H9 (cell line): ENCODE measurements at regions not wholly inside any gene's neighbourhood (a gene's known extent, or its start where the extent isn't known, plus 50 kb on each side); places are given as distances from the start of the nearest gene placed in this dataset.

Experiments used
- DNase-seq: peaks from one replicate; pipeline ENCODE4 v3.0.0-alpha.2; 2017
- H2AFZ ChIP-seq: one replicate; pipeline ENCODE4 v1.6.1; 2013; ENCODE audit warnings: mild to moderate bottlenecking, low read length, control low read depth, moderate library complexity
- H2AK5ac ChIP-seq: 2 replicates; pipeline ENCODE4 v1.6.1; 2013; ENCODE audit warnings: low read length, control low read depth, mixed read lengths; ENCODE audit not compliant: insufficient read length
- H2BK120ac ChIP-seq: one replicate; pipeline ENCODE4 v1.6.1; 2013; ENCODE audit warnings: low read depth, mild to moderate bottlenecking, low read length, control low read depth, inconsistent platforms; ENCODE audit not compliant: poor library complexity, severe bottlenecking
- H2BK12ac ChIP-seq: 2 replicates; pipeline ENCODE4 v1.6.1; 2013; ENCODE audit warnings: low read length, control low read depth, mixed read lengths, low read depth; ENCODE audit not compliant: insufficient read length
- H2BK15ac ChIP-seq: 2 replicates; pipeline ENCODE4 v1.6.1; 2013; ENCODE audit warnings: low read depth, low read length, control low read depth
- H2BK20ac ChIP-seq: one replicate; pipeline ENCODE4 v1.6.1; 2013; ENCODE audit warnings: low read depth, mild to moderate bottlenecking, low read length, control low read depth, inconsistent platforms; ENCODE audit not compliant: poor library complexity, severe bottlenecking
- H2BK5ac ChIP-seq: 2 replicates; pipeline ENCODE4 v1.6.1; 2013; ENCODE audit warnings: low read length, control low read depth, mixed read lengths; ENCODE audit not compliant: insufficient read length
- H3K14ac ChIP-seq: 2 replicates; pipeline ENCODE4 v1.6.1; 2013; ENCODE audit warnings: low read length, control low read depth; ENCODE audit not compliant: insufficient read depth
- H3K18ac ChIP-seq: 2 replicates; pipeline ENCODE4 v1.6.1; 2013; ENCODE audit warnings: low read depth, mild to moderate bottlenecking, mixed read lengths, low read length, control low read depth; ENCODE audit not compliant: insufficient read length
- H3K23ac ChIP-seq: 2 replicates; pipeline ENCODE4 v1.6.1; 2013; ENCODE audit warnings: low read length, control low read depth, mixed read lengths, low read depth; ENCODE audit not compliant: insufficient read length
- H3K23me2 ChIP-seq: 2 replicates; pipeline ENCODE4 v1.6.1; 2013; ENCODE audit warnings: low read depth, mild to moderate bottlenecking, mixed read lengths, low read length, control low read depth; ENCODE audit not compliant: insufficient read length, poor library complexity, severe bottlenecking
- H3K27ac ChIP-seq: 2 replicates; pipeline ENCODE4 v1.5.1; 2013; ENCODE audit warnings: low read length, control low read depth, mixed read lengths, low read depth; ENCODE audit not compliant: insufficient read length
- H3K27me3 ChIP-seq: 2 replicates; pipeline ENCODE4 v1.6.1; 2013; ENCODE audit warnings: low read length, control low read depth, inconsistent platforms; ENCODE audit not compliant: insufficient read depth
- H3K4ac ChIP-seq: 2 replicates; pipeline ENCODE4 v1.6.1; 2013; ENCODE audit warnings: low read depth, mild to moderate bottlenecking, control low read depth, inconsistent platforms, low read length, moderate library complexity
- H3K4me1 ChIP-seq: 2 replicates; pipeline ENCODE4 v1.6.1; 2013; ENCODE audit warnings: low read length, control low read depth, inconsistent platforms; ENCODE audit not compliant: insufficient read depth
- H3K4me2 ChIP-seq: 2 replicates; pipeline ENCODE4 v1.6.1; 2013; ENCODE audit warnings: low read length, control low read depth, mixed read lengths; ENCODE audit not compliant: insufficient read length, insufficient read depth
- H3K56ac ChIP-seq: 2 replicates; pipeline ENCODE4 v1.6.1; 2013; ENCODE audit warnings: low read depth, mild to moderate bottlenecking, mixed read lengths, low read length, control low read depth; ENCODE audit not compliant: insufficient read length
- H3K79me1 ChIP-seq: 2 replicates; pipeline ENCODE4 v1.6.1; 2013; ENCODE audit warnings: low read depth, mild to moderate bottlenecking, moderate library complexity, low read length, control low read depth, inconsistent platforms; ENCODE audit not compliant: insufficient read depth, poor library complexity, severe bottlenecking
- H3K79me2 ChIP-seq: 2 replicates; pipeline ENCODE4 v1.6.1; 2013; ENCODE audit warnings: low read length, control low read depth, inconsistent platforms; ENCODE audit not compliant: insufficient read depth
- H3K9ac ChIP-seq: 2 replicates; pipeline ENCODE4 v1.6.1; 2013; ENCODE audit warnings: low read length, control low read depth, mixed read lengths; ENCODE audit not compliant: insufficient read length; ENCODE audit errors: extremely low read depth
- H3K9me3 ChIP-seq: one replicate; pipeline ENCODE4 v1.6.1; 2013; ENCODE audit warnings: low read depth, low read length, inconsistent platforms; ENCODE audit not compliant: control insufficient read depth
- H3T11ph ChIP-seq: one replicate; pipeline ENCODE4 v1.6.1; 2013; ENCODE audit warnings: mild to moderate bottlenecking, low read length, control low read depth, inconsistent platforms
- H4K20me1 ChIP-seq: one replicate; pipeline ENCODE4 v1.6.1; 2013; ENCODE audit not compliant: control insufficient read depth, insufficient read length, insufficient read depth
- H4K5ac ChIP-seq: 2 replicates; pipeline ENCODE4 v1.6.1; 2013; ENCODE audit warnings: low read depth, mild to moderate bottlenecking, mixed read lengths, low read length, control low read depth; ENCODE audit not compliant: insufficient read length
- H4K8ac ChIP-seq: replicated peaks from 2 replicates; pipeline ENCODE4 v1.6.1; 2013; ENCODE audit warnings: low read length, control low read depth, mixed read lengths, low read depth; ENCODE audit not compliant: insufficient read length
- H4K91ac ChIP-seq: 2 replicates; pipeline ENCODE4 v1.6.1; 2013; ENCODE audit warnings: low read depth, mild to moderate bottlenecking, moderate library complexity, mixed read lengths, low read length, control low read depth; ENCODE audit not compliant: insufficient read length
- H3K27ac Mint-ChIP-seq, 3 experiments: 2 replicates in 2 of 3; 3 replicates in 1 of 3; pipeline ENCODE4 v1.8.0; 2020 to 2021; ENCODE audit warnings: mixed read lengths in 3 of 3, mild to moderate bottlenecking in 1 of 3, moderate library complexity in 1 of 3
- H3K27me3 Mint-ChIP-seq: 2 replicates; pipeline ENCODE4 v1.8.0; 2021; ENCODE audit warnings: low read depth, mild to moderate bottlenecking, moderate library complexity, mixed read lengths
- H3K36me3 Mint-ChIP-seq, 3 experiments: 2 replicates in 2 of 3; 3 replicates in 1 of 3; pipeline ENCODE4 v1.8.0; 2020 to 2021; ENCODE audit warnings: low read depth in 3 of 3, mixed read lengths in 3 of 3; ENCODE audit not compliant: insufficient read depth in 1 of 3
- H3K4me1 Mint-ChIP-seq, 2 experiments: 2 replicates each; pipeline ENCODE4 v1.8.0; 2020; ENCODE audit warnings: mixed read lengths in 2 of 2
- H3K4me3 Mint-ChIP-seq, 2 experiments: 2 replicates in 1 of 2; 3 replicates in 1 of 2; pipeline ENCODE4 v1.8.0; 2020 to 2021; ENCODE audit warnings: mild to moderate bottlenecking in 2 of 2, mixed read lengths in 2 of 2, moderate library complexity in 1 of 2
- H3K9me3 Mint-ChIP-seq, 2 experiments: 2 replicates in 1 of 2; 3 replicates in 1 of 2; pipeline ENCODE4 v1.8.0; 2020; ENCODE audit warnings: mild to moderate bottlenecking in 2 of 2, mixed read lengths in 2 of 2, moderate library complexity in 1 of 2
- CTCF ChIP-seq: fragments of 200-600 bp; sonication (generic); conservative IDR thresholded peaks from 3 replicates; pipeline ENCODE4 v1.8.0; 2021; ENCODE audit warnings: antibody characterized with exemption, mild to moderate bottlenecking
- WGBS: extraction: QIAGEN DNeasy Blood & Tissue Kit; methylation state at CpG from one replicate; pipeline ENCODE4 v1.1.7; 2013; ENCODE audit warnings: missing lambda C conversion rate, low lambda C conversion rate, mixed read lengths; ENCODE audit not compliant: insufficient read length; ENCODE audit errors: extremely low coverage; 5-methylcytosine and 5-hydroxymethylcytosine counted together

GRCh38 chr2:45128580-45128997 lies 119.3 kb upstream of the SIX2 start:
- Histone ChIP-seq H3K9me3 (no peaks in the 10 kb centered on the region), H4K8ac (no peak overlapping the region), H3K4ac (no peak overlapping the region), H3K27ac (no peak overlapping the region), H3T11ph (no peak overlapping the region), H3K23ac (no peak overlapping the region), H2AFZ (no peak overlapping the region), H2AK5ac (no peak overlapping the region), H2BK15ac (no peak overlapping the region), H3K18ac (no peak overlapping the region), H2BK5ac (no peak overlapping the region), H4K91ac (no peak overlapping the region), H3K79me2 (no peaks in the 10 kb centered on the region), H3K56ac (no peak overlapping the region), H3K4me2 (no peak overlapping the region), H2BK120ac (no peak overlapping the region), H4K20me1 (no peaks in the 10 kb centered on the region), H3K79me1 (no peaks in the 10 kb centered on the region), H4K5ac (no peak overlapping the region), H3K4me1 (no peaks in the 10 kb centered on the region), H3K9ac (no peak overlapping the region), H2BK20ac (no peak overlapping the region), H3K23me2 (no peaks in the 10 kb centered on the region), H2BK12ac (no peak overlapping the region), H3K27me3 (no peaks in the 10 kb centered on the region; the same call in 1 of the 2 replicates), H3K14ac (no peak overlapping the region)
- Mint-ChIP-seq H3K27me3 (no peaks in the 10 kb centered on the region), H3K4me1 (no peaks in the 10 kb centered on the region; a peak in 1 of 4 replicates), H3K27ac (no peak overlapping the region), H3K36me3 (no peaks in the 10 kb centered on the region), H3K4me3 (no peak overlapping the region), H3K9me3 (no peaks in the 10 kb centered on the region)
- DNase-seq = no peak
- no CpG with 5 or more reads among the region's 1 CpG for whole genome bisulfite sequencing
- TF ChIP-seq CTCF = no peak
